GM12878 (cell line): ENCODE measurements at regions not wholly inside any gene's neighbourhood (a gene's known extent, or its start where the extent isn't known, plus 50 kb on each side); places are given as distances from the start of the nearest gene placed in this dataset.

Experiments used
- ATAC-seq: fragments of 200-7000 bp; cut with Tn5 transposase; 3 replicates; pipeline ENCODE4 v1.9.1; 2020; ENCODE audit warnings: mild to moderate bottlenecking, moderate library complexity
- BruUV-seq: library from RNA; stranded (reverse); fragments of 400-500 nt; replicated peaks from 2 replicates; lab custom pipeline; 2021; lab: Mats Ljungman, UMichigan
- CTCF ChIA-PET: fragments of 300-600 bp; sonication (Branson Sonifier 250); formaldehyde crosslinking; extraction: SDS; loops from one replicate; lab custom pipeline; 2021; ENCODE audit warnings: inconsistent platforms; lab: Yijun Ruan, JAX
- POLR2A ChIA-PET: fragments of 350-600 bp; formaldehyde crosslinking; extraction: SDS; loops from one replicate; lab custom pipeline; 2021; ENCODE audit warnings: inconsistent platforms; lab: Charles Lee
- RAD21 ChIA-PET: fragments of 300-600 bp; sonication (Branson Sonifier 250); formaldehyde crosslinking; loops from one replicate; lab custom pipeline; 2023; ENCODE audit warnings: antibody characterized with exemption; ENCODE audit not compliant: unreplicated experiment; lab: Charles Lee
- SMC1A ChIA-PET: fragments of 300-600 bp; sonication (Branson Sonifier 250); formaldehyde crosslinking; loops from one replicate; lab custom pipeline; 2023; ENCODE audit not compliant: unreplicated experiment, uncharacterized antibody; lab: Charles Lee
- DNase-seq: peaks from one replicate; pipeline ENCODE4 v3.0.0-alpha.2; 2011; ENCODE audit warnings: low read depth, low spot score
- FAIRE-seq: peaks from 3 replicates; lab custom pipeline; 2011; peaks lifted over from hg19 to GRCh38; lab: Jason Lieb, UNC
- H2AFZ ChIP-seq: 2 replicates; pipeline ENCODE4 v1.6.0; 2011; ENCODE audit warnings: low read depth, low read length, control low read depth; ENCODE audit not compliant: control insufficient read depth
- H3K27ac ChIP-seq: 2 replicates; pipeline ENCODE4 v1.5.1; 2011; ENCODE audit warnings: control low read depth; ENCODE audit not compliant: control insufficient read depth, insufficient read depth
- H3K27me3 ChIP-seq, 2 experiments: replicated peaks in 1 of 2; 2 replicates each; pipeline versions ENCODE4 v1.6.0 to v1.6.1; 2011; ENCODE audit warnings: low read length in 1 of 2; ENCODE audit not compliant: control insufficient read depth in 2 of 2, insufficient read depth in 2 of 2
- H3K36me3 ChIP-seq, 2 experiments: 2 replicates each; pipeline ENCODE4 v1.5.1; 2011; ENCODE audit warnings: low read length in 1 of 2; ENCODE audit not compliant: control insufficient read depth in 2 of 2, insufficient read depth in 2 of 2
- H3K4me1 ChIP-seq: 2 replicates; pipeline ENCODE4 v1.6.1; 2011; ENCODE audit warnings: mild to moderate bottlenecking, low read length, moderate library complexity, mixed read lengths; ENCODE audit not compliant: control insufficient read depth, insufficient read depth
- H3K4me2 ChIP-seq: 2 replicates; pipeline ENCODE4 v1.6.0; 2011; ENCODE audit warnings: control low read depth; ENCODE audit not compliant: control insufficient read depth, insufficient read depth
- H3K4me3 ChIP-seq: fragments of 200-600 bp; sonication (generic); 2 replicates; pipeline ENCODE4 v1.5.1; 2016
- H3K79me2 ChIP-seq: 2 replicates; pipeline ENCODE4 v1.6.0; 2011; ENCODE audit warnings: low read length; ENCODE audit not compliant: control insufficient read depth, insufficient read depth
- H3K9ac ChIP-seq: 2 replicates; pipeline ENCODE4 v1.8.0; 2011; ENCODE audit warnings: low read length, control low read depth, mixed read lengths; ENCODE audit not compliant: control insufficient read depth, insufficient read depth
- H3K9me3 ChIP-seq: replicated peaks from 3 replicates; pipeline ENCODE4 v1.5.1; 2011; ENCODE audit warnings: mild to moderate bottlenecking, low read length; ENCODE audit not compliant: control insufficient read depth, insufficient read depth
- H4K20me1 ChIP-seq: 2 replicates; pipeline ENCODE4 v1.6.0; 2011; ENCODE audit not compliant: control insufficient read depth, insufficient read depth
- ETV6 ChIP-seq, 2 experiments: fragments of 450-650 bp in 1 of 2; IDR thresholded peaks in 1 of 2; conservative IDR thresholded peaks in 1 of 2; 2 replicates each; pipeline ENCODE4 v1.6.1; 2014; ENCODE audit warnings: antibody characterized with exemption in 1 of 2, borderline replicate concordance in 1 of 2, low read depth in 1 of 2, mild to moderate bottlenecking in 1 of 2, moderate library complexity in 1 of 2
- MTA3 ChIP-seq: IDR thresholded peaks from 2 replicates; pipeline ENCODE4 v1.6.1; 2012; ENCODE audit warnings: low read length, inconsistent platforms, borderline replicate concordance
- PKNOX1 ChIP-seq: fragments of 450-650 bp; IDR thresholded peaks from 2 replicates; pipeline ENCODE4 v1.6.1; 2016; ENCODE audit warnings: mild to moderate bottlenecking
- RBBP5 ChIP-seq: fragments of 200-600 bp; sonication (generic); conservative IDR thresholded peaks from 2 replicates; pipeline ENCODE4 v1.6.1; 2016
- ZBTB4 ChIP-seq: fragments of 450-650 bp; formaldehyde crosslinking; IDR thresholded peaks from 2 replicates; pipeline ENCODE4 v1.4.0; 2022; ENCODE audit warnings: mild to moderate bottlenecking, moderate library complexity
- WGBS: methylation state at CpG from one replicate; pipeline ENCODE4 v1.1.6; 2016; ENCODE audit warnings: low lambda C conversion rate; ENCODE audit not compliant: insufficient replicate concordance, insufficient coverage; ENCODE audit errors: missing lambda C conversion rate; 5-methylcytosine and 5-hydroxymethylcytosine counted together
- in situ Hi-C: fragments of 300-500 bp; cut with MboI; formaldehyde crosslinking; loops from 9 replicates; pipeline ENCODE4 v1.14.3; 2018; ENCODE audit warnings: mixed read lengths
- intact Hi-C: fragments of 100-400 bp; cut with micrococcal nuclease; formaldehyde crosslinking; loops from one replicate; pipeline ENCODE4 v1.14.2; 2022; ENCODE audit not compliant: unreplicated experiment
- TF ChIP-seq, protein P1 (sequence below): fragments of 450-650 bp; IDR thresholded peaks from 2 replicates; pipeline ENCODE4 v1.6.1; 2018; ENCODE audit warnings: mild to moderate bottlenecking, low read depth, moderate library complexity; ENCODE audit not compliant: partially characterized antibody
- TF ChIP-seq, protein P2 (sequence below), 3 experiments: IDR thresholded peaks in 2 of 3; conservative IDR thresholded peaks in 1 of 3; 2 replicates each; pipeline ENCODE4 v1.5.1; 2011; ENCODE audit warnings: low read depth in 3 of 3, low read length in 3 of 3, mild to moderate bottlenecking in 3 of 3, control low read depth in 2 of 3, moderate library complexity in 2 of 3, inconsistent platforms in 1 of 3, mixed read lengths in 1 of 3; ENCODE audit not compliant: control insufficient read depth in 2 of 3, insufficient read depth in 1 of 3; ENCODE audit errors: extremely low read depth in 1 of 3

GRCh38 chr20:25992146-25992545 lies 295.5 kb upstream of the ZNF337 start:
- ChIA-PET CTCF (no interaction called here), SMC1A (no interaction called here), POLR2A (no interaction called here), RAD21 (no interaction called here)
- no peak overlapping the region for H3K4me3 ChIP-seq
- DNase-seq = no peak
- no peak for FAIRE-seq
- no peak overlapping the region for H3K27ac ChIP-seq
- no peaks in the 10 kb centered on the region; the same call in 1 of the 2 replicates for H3K4me1 ChIP-seq
- H3K9ac ChIP-seq = no peak overlapping the region
- no TSS peak for BruUV-seq
- H4K20me1 ChIP-seq = no peaks in the 10 kb centered on the region
- H3K27me3 ChIP-seq = no peaks in the 10 kb centered on the region
- TF ChIP-seq, protein P1, sequence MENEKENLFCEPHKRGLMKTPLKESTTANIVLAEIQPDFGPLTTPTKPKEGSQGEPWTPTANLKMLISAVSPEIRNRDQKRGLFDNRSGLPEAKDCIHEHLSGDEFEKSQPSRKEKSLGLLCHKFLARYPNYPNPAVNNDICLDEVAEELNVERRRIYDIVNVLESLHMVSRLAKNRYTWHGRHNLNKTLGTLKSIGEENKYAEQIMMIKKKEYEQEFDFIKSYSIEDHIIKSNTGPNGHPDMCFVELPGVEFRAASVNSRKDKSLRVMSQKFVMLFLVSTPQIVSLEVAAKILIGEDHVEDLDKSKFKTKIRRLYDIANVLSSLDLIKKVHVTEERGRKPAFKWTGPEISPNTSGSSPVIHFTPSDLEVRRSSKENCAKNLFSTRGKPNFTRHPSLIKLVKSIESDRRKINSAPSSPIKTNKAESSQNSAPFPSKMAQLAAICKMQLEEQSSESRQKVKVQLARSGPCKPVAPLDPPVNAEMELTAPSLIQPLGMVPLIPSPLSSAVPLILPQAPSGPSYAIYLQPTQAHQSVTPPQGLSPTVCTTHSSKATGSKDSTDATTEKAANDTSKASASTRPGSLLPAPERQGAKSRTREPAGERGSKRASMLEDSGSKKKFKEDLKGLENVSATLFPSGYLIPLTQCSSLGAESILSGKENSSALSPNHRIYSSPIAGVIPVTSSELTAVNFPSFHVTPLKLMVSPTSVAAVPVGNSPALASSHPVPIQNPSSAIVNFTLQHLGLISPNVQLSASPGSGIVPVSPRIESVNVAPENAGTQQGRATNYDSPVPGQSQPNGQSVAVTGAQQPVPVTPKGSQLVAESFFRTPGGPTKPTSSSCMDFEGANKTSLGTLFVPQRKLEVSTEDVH = no peak
- TF ChIP-seq ETV6 (conservative IDR thresholded peaks at IDR 0.05 in 1 of 2, IDR thresholded peaks at IDR 0.05 in 1 of 2; ENCODE audit: borderline replicate concordance in 1 of 2, low read depth in 1 of 2) (no peak), ZBTB4 (CRISPR knock-in tag) (no peak), MTA3 (no peak), PKNOX1 (no peak), RBBP5 (no peak)
- TF ChIP-seq, protein P2, sequence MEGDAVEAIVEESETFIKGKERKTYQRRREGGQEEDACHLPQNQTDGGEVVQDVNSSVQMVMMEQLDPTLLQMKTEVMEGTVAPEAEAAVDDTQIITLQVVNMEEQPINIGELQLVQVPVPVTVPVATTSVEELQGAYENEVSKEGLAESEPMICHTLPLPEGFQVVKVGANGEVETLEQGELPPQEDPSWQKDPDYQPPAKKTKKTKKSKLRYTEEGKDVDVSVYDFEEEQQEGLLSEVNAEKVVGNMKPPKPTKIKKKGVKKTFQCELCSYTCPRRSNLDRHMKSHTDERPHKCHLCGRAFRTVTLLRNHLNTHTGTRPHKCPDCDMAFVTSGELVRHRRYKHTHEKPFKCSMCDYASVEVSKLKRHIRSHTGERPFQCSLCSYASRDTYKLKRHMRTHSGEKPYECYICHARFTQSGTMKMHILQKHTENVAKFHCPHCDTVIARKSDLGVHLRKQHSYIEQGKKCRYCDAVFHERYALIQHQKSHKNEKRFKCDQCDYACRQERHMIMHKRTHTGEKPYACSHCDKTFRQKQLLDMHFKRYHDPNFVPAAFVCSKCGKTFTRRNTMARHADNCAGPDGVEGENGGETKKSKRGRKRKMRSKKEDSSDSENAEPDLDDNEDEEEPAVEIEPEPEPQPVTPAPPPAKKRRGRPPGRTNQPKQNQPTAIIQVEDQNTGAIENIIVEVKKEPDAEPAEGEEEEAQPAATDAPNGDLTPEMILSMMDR (IDR thresholded peaks at IDR 0.05 in 2 of 3, conservative IDR thresholded peaks at IDR 0.05 in 1 of 3; ENCODE audit: control insufficient read depth in 2 of 3, extremely low read depth in 1 of 3, insufficient read depth in 1 of 3, low read depth in 3 of 3, low read length in 3 of 3) = no peak
- no peaks in the 10 kb centered on the region for H3K9me3 ChIP-seq
- in situ Hi-C loops = loop anchor here (25.0 kb wide), 1 partner anchor 170 kb away; no protein-coding TSS in a partner anchor
- WGBS = 72% methylated on average over 16 of the region's 16 CpGs
- no peak overlapping the region for H3K4me2 ChIP-seq
- no peaks in the 10 kb centered on the region for H3K79me2 ChIP-seq
- no peak overlapping the region for H2AFZ ChIP-seq
- no peak for ATAC-seq
- H3K36me3 ChIP-seq = no peaks in the 10 kb centered on the region
- intact Hi-C loops = no loop called here
